ENCODE measurements at regions not wholly inside any gene's neighbourhood (a gene's known extent, or its start where the extent isn't known, plus 50 kb on each side); places are given as distances from the start of the nearest gene placed in this dataset.

- no peak for DNase-seq (ENCODE audit: low spot score)
Measured at GRCh38 chr5:96340357-96340756, 92.7 kb downstream of the PCSK1 start.

DNA sequence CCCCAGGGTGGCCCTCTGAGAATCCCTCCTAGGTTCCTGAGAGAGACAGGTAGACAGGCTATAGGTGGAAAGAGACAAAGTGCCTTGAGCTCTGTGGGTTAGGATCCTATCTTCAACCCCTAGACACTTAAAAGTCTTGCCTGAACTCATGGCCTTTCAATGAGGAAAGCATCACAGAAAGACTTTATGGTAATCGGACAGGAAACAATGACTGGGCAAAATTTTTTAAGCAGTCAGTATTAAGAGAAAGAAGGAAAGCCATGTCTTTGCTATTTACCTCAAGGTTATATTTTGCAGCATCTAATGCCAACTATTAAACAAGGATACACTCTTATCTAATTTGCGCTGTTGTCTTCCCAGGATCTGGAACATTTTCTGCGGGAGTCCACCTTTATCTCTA, 93.2 kb downstream of the PCSK1 start:
- no peak for DNase-seq (ENCODE audit: low spot score)

DNA sequence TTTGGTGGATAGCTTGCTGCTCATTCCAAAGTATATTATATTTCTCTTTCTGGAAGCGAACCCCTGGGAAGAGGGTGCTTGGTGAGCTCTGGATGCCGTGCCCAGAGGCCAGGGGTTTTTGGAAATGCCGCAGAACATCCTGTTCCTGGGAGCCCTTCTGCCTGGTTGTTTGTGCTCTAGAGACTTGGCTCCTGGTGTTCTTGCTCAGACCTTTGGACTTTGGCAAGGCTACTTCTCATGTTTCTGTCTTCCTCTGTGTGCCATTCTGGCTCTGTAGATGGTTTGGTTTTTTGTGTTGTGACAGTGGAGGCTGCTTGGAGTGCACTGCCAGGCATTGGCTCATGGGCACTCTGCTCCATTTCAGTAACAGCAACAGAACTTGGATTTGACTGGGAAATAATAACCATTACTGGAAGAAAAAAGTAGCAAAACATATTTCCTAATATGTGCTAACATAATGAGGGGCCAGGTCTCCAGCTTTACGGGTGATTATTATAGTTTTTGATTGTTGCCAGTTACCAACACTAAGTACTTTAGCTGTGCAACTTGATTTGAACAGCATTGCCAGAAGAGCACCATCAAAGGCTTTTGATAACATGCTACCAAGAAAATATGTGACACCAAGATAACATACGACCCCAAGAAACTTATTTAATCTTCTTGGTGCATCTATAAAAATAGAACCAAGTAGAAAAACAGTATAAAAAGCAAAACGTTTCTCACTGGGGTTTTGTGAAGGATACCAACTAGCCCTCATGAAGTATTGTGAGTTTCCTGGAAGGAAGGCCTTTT, 94.2 kb downstream of the PCSK1 start:
- DNase-seq (ENCODE audit: low spot score): no peak

GRCh38 chr5:96338091-96338490, 95.0 kb downstream of the PCSK1 start:
- no peak for DNase-seq (ENCODE audit: low spot score)

DNA sequence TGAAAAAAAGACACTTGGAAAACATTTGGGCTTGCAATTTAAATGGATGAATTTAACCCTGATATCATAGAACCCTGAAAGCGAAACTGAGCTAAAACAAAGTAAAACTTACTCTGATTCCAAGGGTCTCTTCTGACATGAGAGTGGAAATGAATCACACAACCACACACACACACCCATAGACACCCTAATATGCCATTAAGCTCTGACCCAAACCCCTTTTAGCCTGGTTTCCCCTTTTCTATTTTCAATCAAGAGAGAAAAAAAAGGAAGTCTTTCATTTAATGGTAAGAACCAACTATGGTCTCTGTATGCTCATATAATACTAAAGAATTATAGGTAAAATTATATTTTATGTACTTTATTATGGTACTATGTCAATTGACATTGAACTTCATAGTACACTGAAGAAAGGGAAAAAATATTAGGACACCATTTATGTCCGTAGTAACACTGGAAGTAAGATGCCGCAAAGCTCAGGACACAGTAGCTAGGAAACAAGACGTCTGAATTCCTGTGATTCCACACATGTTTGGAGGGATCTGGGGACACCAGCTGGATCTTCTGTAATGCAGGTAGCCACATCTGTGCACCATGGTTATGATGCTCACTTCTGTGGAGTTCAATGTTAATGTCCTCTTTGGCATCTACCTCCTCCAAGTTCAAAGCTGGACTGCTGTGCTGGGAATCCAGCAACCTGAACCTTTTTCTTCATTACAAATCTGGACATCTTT, 95.8 kb downstream of the PCSK1 start:
- DNase-seq (ENCODE audit: low spot score): no peak

DNA sequence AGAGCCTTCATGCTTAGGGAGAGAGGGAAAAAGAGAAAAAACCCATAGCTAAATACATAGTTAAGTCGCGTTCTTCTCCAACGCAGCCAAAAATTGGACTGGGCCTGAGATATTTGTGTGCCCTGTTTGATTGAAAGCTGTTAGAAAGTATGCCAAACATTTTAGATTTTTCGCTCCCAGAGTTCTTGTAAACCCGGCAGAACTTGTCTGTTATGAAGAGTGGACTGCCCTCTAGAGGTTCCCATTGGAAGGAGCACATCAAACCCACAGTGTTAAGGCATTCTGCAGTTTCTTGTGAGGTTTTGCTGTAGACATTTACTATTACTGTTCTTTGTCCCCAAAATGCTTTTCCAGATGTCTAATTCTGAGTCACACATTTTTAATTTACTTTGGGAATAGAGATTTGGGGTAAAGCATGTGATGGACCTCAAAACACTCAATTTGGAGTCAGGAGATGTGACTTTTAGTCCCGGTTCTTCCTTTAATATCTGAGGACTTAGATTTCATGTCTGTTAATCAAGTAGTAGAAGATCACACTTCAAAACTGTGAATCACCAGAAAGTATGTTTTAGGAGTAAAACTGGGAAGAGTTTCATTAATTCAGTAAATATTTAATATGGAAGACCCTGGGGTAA, 96.6 kb downstream of the PCSK1 start:
- peak; percentile 14 for DNase-seq (ENCODE audit: low spot score)

GRCh38 chr5:96335873-96336272, 97.2 kb downstream of the PCSK1 start:
- DNase-seq (ENCODE audit: low spot score): no peak

DNA sequence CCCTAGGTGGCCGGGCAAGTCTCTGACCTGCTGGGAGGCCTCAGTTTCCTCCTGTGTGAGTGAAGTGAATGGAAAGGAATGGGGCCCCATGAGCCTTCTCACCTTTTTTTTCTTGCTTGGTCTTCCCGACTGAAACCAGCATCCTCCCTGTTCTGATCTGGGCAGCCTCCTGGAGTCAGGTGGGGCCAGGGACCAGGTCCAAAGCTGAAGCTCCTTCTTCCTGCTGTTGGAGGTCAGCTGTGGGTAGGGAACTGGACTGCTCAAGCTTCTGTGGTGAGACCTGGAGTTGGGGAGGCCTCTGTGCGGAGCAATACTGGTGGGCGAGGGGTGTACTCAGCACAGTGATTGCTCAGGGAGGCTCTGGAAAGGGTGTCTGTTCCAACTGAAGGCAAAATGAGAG, 99.7 kb downstream of the PCSK1 start:
- no peak for DNase-seq (ENCODE audit: low spot score)

DNA sequence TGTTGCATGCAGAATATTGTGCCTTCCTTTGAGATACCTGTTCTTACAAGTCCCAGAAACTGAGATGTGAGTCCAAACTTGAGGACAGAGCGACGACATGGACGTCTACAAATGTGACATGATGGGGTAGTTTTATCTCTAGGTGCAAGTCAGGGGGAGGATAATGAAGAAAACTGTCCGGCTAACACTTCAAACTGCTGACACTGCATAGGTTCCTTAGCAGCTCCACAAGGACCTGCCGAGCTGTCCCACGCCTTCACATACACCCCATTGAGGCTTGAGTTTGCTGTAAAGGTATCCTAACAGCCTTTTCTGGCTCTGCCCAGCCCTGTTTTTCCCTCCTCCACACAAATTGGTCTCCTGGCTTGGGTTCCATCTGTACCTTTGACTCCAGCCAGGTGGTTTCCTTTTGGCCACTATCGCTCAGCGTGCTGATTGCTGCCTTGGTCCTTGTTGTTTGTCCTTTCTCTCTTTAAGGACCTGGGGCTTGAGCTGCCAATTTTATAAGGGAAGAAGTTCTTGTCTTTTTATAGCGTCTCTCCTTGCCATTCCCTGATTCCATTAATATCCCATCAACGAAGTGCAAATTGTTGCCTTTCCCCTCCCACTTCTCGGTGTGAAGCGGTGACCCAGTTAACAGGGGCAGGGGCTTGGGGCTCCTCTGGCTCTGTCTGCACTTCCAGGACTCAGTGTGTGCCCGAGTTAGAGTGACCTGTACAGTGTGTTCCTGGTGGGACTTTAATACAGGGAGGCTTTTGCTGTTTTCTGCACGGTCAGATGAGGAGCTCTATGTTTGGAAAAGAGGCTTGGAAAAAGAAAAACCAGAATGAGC, 100.3 kb downstream of the PCSK1 start:
- DNase-seq (ENCODE audit: low spot score): no peak

GRCh38 chr5:96331681-96332361, 101.2 kb downstream of the PCSK1 start:
- no peak for DNase-seq (ENCODE audit: low spot score)

- DNase-seq (ENCODE audit: low spot score): no peak
Measured at GRCh38 chr5:96331210-96331609, 101.8 kb downstream of the PCSK1 start.

DNA sequence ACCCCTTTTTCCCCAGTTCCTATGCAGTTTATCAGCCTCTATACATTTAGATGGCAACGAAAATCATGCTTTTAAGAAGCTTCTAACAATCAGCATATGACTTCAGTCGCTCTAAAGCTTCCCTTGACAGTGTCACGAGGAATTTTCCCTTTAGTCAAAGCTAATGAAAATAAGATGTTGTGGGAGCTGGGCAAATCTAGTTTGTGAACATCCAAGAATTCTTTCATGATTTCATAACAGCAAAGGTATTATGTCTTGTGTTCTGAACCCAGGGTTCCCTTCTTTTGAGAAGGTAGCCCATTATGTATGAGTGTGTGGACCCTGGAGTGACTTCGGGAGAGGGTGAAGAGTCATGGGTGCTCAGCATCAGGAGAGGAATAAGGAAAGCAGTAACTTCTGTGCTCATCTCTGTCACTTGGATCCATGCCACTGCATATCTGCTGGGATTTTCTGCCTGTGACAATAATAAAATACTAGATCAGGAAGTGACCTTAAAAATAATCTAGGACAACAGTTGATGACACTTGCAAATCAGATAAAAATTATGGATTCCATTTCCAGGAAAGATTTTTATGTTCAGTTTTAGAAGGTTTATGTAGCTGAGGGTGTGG, 102.4 kb downstream of the PCSK1 start:
- DNase-seq (ENCODE audit: low spot score): no peak

- DNase-seq (ENCODE audit: low spot score): no peak
Measured at GRCh38 chr5:96329886-96330529, 103.0 kb downstream of the PCSK1 start.

DNA sequence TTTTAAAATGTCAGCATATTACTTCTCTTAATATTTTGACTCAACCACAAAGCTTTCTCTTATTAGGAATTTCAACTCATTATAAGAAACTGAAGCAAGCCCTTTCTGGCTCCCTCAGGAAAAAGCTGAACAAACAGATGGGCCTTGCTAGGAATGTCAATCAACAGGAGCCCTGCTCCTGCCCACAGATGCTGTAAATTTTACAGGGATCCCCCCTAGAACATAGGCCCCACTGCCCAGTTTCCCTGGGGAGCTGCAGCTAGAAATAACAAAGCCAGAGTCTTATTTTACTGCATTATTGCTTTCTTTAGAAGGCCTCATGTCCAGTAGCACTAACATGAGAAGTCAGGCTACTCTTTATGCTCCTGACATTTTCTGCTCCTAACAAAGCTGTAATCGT, 103.8 kb downstream of the PCSK1 start:
- DNase-seq (ENCODE audit: low spot score): no peak

DNA sequence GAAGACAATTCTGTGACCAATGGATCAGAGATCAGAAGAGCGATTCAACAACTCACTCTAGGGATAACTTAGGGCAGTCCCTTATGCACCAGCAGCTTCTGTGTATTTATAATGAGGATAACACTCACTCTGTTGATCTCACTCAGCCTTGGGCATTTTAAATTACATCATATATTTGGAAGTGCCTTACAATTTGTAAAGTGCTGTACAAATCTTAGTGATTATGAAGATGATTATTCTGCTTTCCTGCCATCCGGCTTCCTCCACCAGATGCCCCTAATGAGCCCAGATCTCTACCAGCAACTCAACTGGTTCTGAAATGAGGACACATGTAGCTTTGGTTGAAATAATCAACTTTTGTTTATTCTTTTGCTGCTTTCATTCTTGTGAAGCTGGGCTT, 105.3 kb downstream of the PCSK1 start:
- no peak for DNase-seq (ENCODE audit: low spot score)

GRCh38 chr5:96326902-96327301, 106.1 kb downstream of the PCSK1 start:
- DNase-seq (ENCODE audit: low spot score): no peak

DNA sequence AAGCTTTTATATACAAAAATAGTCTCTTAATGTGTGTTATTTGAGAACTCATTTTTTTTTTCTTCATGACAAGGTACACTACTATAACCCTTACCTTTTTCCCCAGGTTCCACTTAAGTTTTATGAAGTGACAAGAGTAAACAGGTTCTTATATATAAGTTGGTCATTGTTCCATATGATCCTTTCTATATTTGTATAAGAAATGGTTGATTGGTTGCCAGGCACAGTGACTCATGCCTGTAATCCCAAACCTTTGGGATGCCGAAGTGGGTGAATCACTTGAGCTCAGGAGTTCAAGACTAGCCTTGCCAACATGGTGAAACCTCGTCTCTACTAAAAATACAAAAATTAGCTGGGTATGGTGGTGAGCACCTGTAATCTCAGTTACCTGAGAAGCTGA, 108.3 kb downstream of the PCSK1 start:
- no peak for DNase-seq (ENCODE audit: low spot score)

GRCh38 chr5:96322865-96323264, 110.2 kb downstream of the PCSK1 start:
- no peak for DNase-seq (ENCODE audit: low spot score)

DNA sequence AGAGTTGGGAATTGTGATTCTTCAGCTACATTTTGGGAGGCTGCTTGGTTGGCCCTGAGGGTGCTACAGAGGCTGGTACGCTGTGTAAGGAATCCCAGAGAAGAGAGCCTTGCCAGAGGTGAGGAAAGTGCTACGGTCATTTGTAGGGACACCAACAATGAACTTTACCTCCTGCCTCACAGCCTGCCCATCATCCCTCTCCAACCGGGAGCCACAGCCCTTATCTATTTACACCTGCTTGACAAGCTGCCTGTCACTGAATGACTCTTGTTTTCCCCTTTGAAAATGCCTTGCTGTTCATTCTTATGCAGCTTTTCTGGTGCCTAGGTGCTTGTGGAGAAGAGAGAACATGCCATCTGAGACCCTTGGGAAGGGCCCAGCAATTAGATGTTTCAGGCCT, 110.8 kb downstream of the PCSK1 start:
- no peak for DNase-seq (ENCODE audit: low spot score)

DNA sequence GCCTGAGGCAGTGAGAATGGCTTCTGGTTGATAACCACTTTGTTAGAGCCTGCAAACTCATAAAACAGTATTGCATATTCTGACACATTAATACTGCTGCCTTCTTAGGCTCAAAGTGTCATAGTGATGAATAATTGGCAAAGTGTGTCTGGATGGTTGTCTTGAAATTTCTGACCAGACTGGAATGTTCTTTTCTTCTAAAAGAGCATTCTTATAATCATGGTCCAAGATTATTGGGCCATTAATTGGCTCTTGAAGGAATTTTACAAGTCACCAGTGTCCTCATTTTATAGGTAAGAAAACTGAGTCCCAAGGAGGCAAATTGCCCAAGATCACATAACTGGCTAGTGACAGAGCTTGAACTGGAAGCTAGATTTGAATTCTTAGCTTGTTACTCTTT, 111.7 kb downstream of the PCSK1 start:
- DNase-seq (ENCODE audit: low spot score): no peak

DNA sequence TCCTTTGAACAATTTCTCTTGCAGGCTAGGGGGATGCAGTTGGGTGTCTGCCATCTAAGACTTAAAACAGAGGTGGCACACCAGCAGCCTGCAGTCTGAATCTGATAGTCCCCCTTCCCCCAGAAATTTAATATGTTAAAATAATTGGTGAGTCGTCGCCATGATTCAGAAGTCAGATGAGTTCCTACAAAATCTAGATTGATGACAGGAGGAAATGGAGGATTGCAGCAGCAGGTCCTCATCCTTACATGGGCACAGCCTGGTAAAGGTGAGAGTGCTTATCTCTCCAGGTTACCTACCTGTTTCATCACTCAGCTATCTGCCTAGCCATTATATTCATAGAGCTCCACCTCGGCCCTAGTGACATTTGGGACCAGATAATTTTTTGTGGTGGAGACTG, 112.3 kb downstream of the PCSK1 start:
- DNase-seq (ENCODE audit: low spot score): no peak
